ENCODE measurements at regions not wholly inside any gene's neighbourhood (a gene's known extent, or its start where the extent isn't known, plus 50 kb on each side); places are given as distances from the start of the nearest gene placed in this dataset.

DNA sequence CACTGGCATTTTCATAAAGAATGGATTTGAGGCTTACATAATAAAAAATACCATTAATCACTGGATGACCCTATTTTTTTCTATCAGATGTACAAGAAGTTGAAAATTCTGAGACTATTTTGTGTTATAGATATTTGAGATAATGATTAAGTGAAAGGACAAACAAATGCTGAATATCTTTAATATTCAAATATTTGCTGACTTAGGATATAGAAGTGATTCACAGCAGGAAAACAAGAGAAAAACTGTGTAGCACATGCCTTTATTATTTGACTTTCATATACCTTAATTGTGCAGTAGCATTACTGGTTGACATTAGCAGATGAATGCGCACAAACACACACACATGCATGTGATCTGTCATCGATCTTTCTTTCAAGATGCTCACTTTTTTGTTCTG is 766.5 kb downstream of the SATB2 start:
- TF ChIP-seq, protein P1, sequence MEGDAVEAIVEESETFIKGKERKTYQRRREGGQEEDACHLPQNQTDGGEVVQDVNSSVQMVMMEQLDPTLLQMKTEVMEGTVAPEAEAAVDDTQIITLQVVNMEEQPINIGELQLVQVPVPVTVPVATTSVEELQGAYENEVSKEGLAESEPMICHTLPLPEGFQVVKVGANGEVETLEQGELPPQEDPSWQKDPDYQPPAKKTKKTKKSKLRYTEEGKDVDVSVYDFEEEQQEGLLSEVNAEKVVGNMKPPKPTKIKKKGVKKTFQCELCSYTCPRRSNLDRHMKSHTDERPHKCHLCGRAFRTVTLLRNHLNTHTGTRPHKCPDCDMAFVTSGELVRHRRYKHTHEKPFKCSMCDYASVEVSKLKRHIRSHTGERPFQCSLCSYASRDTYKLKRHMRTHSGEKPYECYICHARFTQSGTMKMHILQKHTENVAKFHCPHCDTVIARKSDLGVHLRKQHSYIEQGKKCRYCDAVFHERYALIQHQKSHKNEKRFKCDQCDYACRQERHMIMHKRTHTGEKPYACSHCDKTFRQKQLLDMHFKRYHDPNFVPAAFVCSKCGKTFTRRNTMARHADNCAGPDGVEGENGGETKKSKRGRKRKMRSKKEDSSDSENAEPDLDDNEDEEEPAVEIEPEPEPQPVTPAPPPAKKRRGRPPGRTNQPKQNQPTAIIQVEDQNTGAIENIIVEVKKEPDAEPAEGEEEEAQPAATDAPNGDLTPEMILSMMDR (IDR thresholded peaks at IDR 0.05): no peak
- TF ChIP-seq POLR2A (IDR thresholded peaks at IDR 0.05) (no peak), POLR2AphosphoS5 (IDR thresholded peaks at IDR 0.05) (no peak)

Data from stomach (tissue), 4 donors.